Colonic mucosa (tissue), 4 donors: ENCODE measurements at regions not wholly inside any gene's neighbourhood (a gene's known extent, or its start where the extent isn't known, plus 50 kb on each side); places are given as distances from the start of the nearest gene placed in this dataset.

Experiments used
- DNase-seq: peaks from one replicate; pipeline ENCODE4 v3.0.0-alpha.2; 2020
- H3K27ac ChIP-seq: fragments of 200-600 bp; one replicate; pipeline ENCODE4 v1.8.0; 2021
- H3K27me3 ChIP-seq: fragments of 200-600 bp; one replicate; pipeline ENCODE4 v1.8.0; 2021
- H3K36me3 ChIP-seq: fragments of 200-600 bp; one replicate; pipeline ENCODE4 v1.8.0; 2021
- H3K4me1 ChIP-seq: fragments of 200-600 bp; one replicate; pipeline ENCODE4 v1.8.0; 2021; ENCODE audit warnings: mild to moderate bottlenecking
- H3K4me3 ChIP-seq: fragments of 200-600 bp; one replicate; pipeline ENCODE4 v1.8.0; 2021
- H3K9ac ChIP-seq, 2 donors: one replicate each; pipeline ENCODE4 v1.7.0; 2013; ENCODE audit warnings: control low read depth in 2 of 2, low read depth in 2 of 2, low read length in 2 of 2
- H3K9me3 ChIP-seq: fragments of 200-600 bp; one replicate; pipeline ENCODE4 v1.8.0; 2021
- intact Hi-C: fragments of 100-400 bp; cut with DNase I; formaldehyde crosslinking; loops from one replicate; pipeline ENCODE4 v1.14.1; 2022
- TF ChIP-seq, protein P1 (sequence below): fragments of 200-600 bp; IDR thresholded peaks from one replicate; pipeline ENCODE4 v1.8.0; 2022; ENCODE audit warnings: antibody characterized with exemption, mild to moderate bottlenecking
- donor health status: healthy.
- donor health status: DM: no; HTN: no; CAD: no.
- donor health status: DM: no; HTN: no; CAD: no.

DNA sequence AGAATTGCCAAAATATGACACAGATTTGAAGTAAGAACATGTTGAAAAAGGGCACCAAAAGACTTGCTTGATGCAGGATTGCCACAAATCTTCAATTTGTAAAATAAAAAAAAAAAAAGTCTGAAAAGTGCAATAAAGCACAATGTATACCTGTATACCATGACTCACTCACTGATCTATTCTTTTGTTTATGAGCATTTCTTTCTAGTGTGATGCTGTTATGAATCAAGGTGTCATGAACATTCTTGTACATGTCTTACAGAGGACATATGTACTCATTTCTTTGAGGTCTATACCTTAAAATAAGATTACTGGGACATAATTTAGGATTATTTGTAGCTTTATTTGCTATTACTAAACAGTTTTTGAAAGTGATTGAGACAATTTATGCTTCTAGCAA, 464.9 kb upstream of the RBMS3 start:
- DNase-seq, result no peak

DNA sequence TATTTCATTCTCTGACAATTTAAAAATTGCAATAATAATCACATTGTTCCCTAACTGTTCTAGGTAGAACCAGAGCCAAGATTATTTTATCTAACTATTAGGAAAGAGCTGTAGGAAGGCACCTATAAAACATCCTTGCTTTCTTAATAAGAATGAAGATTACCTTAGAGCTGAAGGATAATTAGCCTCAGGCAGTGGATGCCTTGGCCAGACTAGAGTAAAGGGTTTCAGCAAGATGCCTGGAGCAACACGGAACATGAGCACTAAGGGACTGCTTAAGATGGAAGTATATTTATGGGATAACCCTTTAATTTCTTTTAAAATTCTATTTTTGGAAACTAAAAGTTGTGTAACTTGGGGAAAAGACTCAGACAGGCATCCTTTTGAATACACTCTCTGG, 456.6 kb upstream of the RBMS3 start:
- Histone ChIP-seq H3K9me3 (no peaks in the 10 kb centered on the region), H3K27ac (no peak overlapping the region), H3K4me3 (no peak overlapping the region), H3K9ac (no peak overlapping the region), H3K4me1 (no peaks in the 10 kb centered on the region), H3K36me3 (no peaks in the 10 kb centered on the region), H3K27me3 (no peaks in the 10 kb centered on the region)
- TF ChIP-seq, protein P1, sequence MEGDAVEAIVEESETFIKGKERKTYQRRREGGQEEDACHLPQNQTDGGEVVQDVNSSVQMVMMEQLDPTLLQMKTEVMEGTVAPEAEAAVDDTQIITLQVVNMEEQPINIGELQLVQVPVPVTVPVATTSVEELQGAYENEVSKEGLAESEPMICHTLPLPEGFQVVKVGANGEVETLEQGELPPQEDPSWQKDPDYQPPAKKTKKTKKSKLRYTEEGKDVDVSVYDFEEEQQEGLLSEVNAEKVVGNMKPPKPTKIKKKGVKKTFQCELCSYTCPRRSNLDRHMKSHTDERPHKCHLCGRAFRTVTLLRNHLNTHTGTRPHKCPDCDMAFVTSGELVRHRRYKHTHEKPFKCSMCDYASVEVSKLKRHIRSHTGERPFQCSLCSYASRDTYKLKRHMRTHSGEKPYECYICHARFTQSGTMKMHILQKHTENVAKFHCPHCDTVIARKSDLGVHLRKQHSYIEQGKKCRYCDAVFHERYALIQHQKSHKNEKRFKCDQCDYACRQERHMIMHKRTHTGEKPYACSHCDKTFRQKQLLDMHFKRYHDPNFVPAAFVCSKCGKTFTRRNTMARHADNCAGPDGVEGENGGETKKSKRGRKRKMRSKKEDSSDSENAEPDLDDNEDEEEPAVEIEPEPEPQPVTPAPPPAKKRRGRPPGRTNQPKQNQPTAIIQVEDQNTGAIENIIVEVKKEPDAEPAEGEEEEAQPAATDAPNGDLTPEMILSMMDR, result no peak
- intact Hi-C loops, result no loop called here
- no peak for DNase-seq

More for the DNA sequence above, 464.9 kb upstream of the RBMS3 start:
- H3K9me3 ChIP-seq, result no peaks in the 10 kb centered on the region
- no peak overlapping the region for H3K9ac ChIP-seq
- H3K4me1 ChIP-seq, result no peaks in the 10 kb centered on the region
- no peak overlapping the region for H3K4me3 ChIP-seq
- TF ChIP-seq, protein P1, result no peak
- no peaks in the 10 kb centered on the region for H3K36me3 ChIP-seq
- H3K27me3 ChIP-seq, result no peaks in the 10 kb centered on the region
- intact Hi-C loops, result no loop called here
- H3K27ac ChIP-seq, result no peak overlapping the region

DNA sequence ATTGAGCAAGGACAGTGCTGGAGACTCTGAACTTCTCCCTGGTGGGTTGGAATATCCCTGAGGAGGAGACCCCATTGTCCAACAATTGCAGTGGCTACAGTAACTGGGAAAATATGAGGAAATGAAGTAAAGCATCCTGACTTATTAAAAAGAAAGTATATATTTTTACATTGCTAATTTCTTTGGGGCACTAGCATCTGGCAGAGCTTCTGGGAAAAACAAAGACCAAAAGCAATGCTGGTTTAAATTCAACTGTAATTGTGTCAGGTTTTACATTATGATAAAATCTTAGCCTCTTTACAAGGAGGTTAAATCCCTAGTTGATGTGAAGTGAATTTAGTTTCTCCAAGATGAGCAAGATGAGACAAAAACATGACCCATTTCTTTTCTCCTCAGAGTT, 454.0 kb upstream of the RBMS3 start:
- no peaks in the 10 kb centered on the region for H3K36me3 ChIP-seq
- no peak overlapping the region for H3K4me3 ChIP-seq
- H3K9me3 ChIP-seq, result no peaks in the 10 kb centered on the region
- TF ChIP-seq, protein P1, result no peak
- intact Hi-C loops, result no loop called here
- H3K27ac ChIP-seq, result no peak overlapping the region
- H3K4me1 ChIP-seq, result no peaks in the 10 kb centered on the region
- H3K27me3 ChIP-seq, result no peaks in the 10 kb centered on the region
- no peak for DNase-seq
- no peak overlapping the region for H3K9ac ChIP-seq

DNA sequence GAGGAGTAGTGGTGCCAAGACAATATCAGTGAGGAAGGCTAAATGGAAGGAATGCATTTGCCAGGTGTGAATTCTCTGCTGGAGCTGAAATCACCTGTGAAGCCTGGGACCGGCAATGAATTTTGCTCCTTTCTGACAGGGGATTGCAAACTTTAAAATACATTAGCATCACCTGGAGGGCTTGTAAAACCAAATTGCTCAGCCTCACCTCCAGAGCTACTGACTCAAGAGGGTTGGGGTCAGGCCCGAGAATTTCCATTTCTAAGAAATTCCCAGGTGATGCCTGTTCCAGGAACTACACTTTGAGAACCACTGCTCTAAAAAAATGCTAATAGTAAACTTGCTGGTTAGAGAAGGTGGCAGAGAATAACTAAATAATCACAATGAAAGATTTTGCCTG, 445.6 kb upstream of the RBMS3 start:
- TF ChIP-seq, protein P1, result no peak
- no peaks in the 10 kb centered on the region for H3K36me3 ChIP-seq
- no peaks in the 10 kb centered on the region for H3K4me1 ChIP-seq
- H3K9me3 ChIP-seq, result no peaks in the 10 kb centered on the region
- H3K27ac ChIP-seq, result no peak overlapping the region
- H3K9ac ChIP-seq, result no peak overlapping the region
- intact Hi-C loops, result no loop called here
- H3K4me3 ChIP-seq, result no peak overlapping the region
- no peaks in the 10 kb centered on the region for H3K27me3 ChIP-seq
- DNase-seq, result no peak

DNA sequence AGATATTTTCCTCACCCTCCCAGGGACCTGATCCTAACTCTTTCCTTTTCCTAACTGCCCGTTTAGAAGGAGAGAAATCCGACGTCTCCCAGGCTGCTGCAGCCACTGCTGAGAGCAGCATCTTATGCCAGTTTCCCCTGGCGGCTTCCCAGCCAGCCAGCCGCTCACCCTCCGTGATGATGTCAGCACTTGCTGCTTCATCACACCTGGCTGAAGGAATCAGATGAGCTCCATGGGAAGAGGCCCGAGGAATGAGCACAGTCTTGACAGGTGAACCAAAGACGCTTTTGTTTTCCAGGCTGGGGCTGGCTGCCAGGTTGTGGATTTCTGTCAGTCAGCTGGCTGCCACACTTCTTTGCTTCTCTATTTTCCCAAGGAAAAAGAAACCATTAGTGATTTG, 445.1 kb upstream of the RBMS3 start:
- H3K9me3 ChIP-seq, result no peaks in the 10 kb centered on the region
- no peak overlapping the region for H3K27ac ChIP-seq
- no peak for DNase-seq
- intact Hi-C loops, result no loop called here
- TF ChIP-seq, protein P1, result no peak
- no peaks in the 10 kb centered on the region for H3K4me1 ChIP-seq
- no peak overlapping the region for H3K9ac ChIP-seq
- no peak overlapping the region for H3K4me3 ChIP-seq
- no peaks in the 10 kb centered on the region for H3K27me3 ChIP-seq
- no peaks in the 10 kb centered on the region for H3K36me3 ChIP-seq

DNA sequence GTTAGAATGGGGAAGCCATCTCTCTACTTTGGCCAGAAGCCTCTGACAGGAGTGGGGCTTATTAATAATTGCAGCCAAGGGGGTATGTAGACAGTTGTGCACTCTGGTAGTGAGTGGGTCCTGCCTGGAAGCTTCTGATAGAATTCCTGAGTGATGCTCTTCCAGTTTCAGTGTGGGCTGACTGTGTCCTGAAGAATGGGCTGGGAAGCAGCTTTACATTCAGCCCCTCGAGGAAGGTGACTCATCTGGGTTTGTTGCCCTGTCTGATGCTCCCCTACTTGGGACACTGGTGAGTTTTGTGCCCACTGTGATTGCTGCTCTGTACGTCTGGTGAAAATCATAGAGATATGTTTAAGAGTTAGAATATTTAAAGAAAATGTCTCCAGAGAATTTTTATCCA, 444.7 kb upstream of the RBMS3 start:
- H3K27ac ChIP-seq, result no peak overlapping the region
- TF ChIP-seq, protein P1, result no peak
- DNase-seq, result no peak
- H3K4me1 ChIP-seq, result no peaks in the 10 kb centered on the region
- H3K4me3 ChIP-seq, result no peak overlapping the region
- intact Hi-C loops, result no loop called here
- no peaks in the 10 kb centered on the region for H3K27me3 ChIP-seq
- no peak overlapping the region for H3K9ac ChIP-seq
- no peaks in the 10 kb centered on the region for H3K36me3 ChIP-seq
- no peaks in the 10 kb centered on the region for H3K9me3 ChIP-seq
